GM12878 (cell line): ENCODE measurements at regions not wholly inside any gene's neighbourhood (a gene's known extent, or its start where the extent isn't known, plus 50 kb on each side); places are given as distances from the start of the nearest gene placed in this dataset.

Experiments
- ATAC-seq: fragments of 200-7000 bp; cut with Tn5 transposase; 3 replicates; pipeline ENCODE4 v1.9.1; 2020; ENCODE audit warnings: mild to moderate bottlenecking, moderate library complexity
- BruUV-seq: library from RNA; stranded (reverse); fragments of 400-500 nt; replicated peaks from 2 replicates; lab custom pipeline; 2021; lab: Mats Ljungman, UMichigan
- CTCF ChIA-PET: fragments of 300-600 bp; sonication (Branson Sonifier 250); formaldehyde crosslinking; extraction: SDS; loops from one replicate; lab custom pipeline; 2021; ENCODE audit warnings: inconsistent platforms; lab: Yijun Ruan, JAX
- POLR2A ChIA-PET: fragments of 350-600 bp; formaldehyde crosslinking; extraction: SDS; loops from one replicate; lab custom pipeline; 2021; ENCODE audit warnings: inconsistent platforms; lab: Charles Lee
- RAD21 ChIA-PET: fragments of 300-600 bp; sonication (Branson Sonifier 250); formaldehyde crosslinking; loops from one replicate; lab custom pipeline; 2023; ENCODE audit warnings: antibody characterized with exemption; ENCODE audit not compliant: unreplicated experiment; lab: Charles Lee
- SMC1A ChIA-PET: fragments of 300-600 bp; sonication (Branson Sonifier 250); formaldehyde crosslinking; loops from one replicate; lab custom pipeline; 2023; ENCODE audit not compliant: unreplicated experiment, uncharacterized antibody; lab: Charles Lee
- DNase-seq: peaks from one replicate; pipeline ENCODE4 v3.0.0-alpha.2; 2011; ENCODE audit warnings: low read depth, low spot score
- FAIRE-seq: peaks from 3 replicates; lab custom pipeline; 2011; peaks lifted over from hg19 to GRCh38; lab: Jason Lieb, UNC
- H2AFZ ChIP-seq: 2 replicates; pipeline ENCODE4 v1.6.0; 2011; ENCODE audit warnings: low read depth, low read length, control low read depth; ENCODE audit not compliant: control insufficient read depth
- H3K27ac ChIP-seq: 2 replicates; pipeline ENCODE4 v1.5.1; 2011; ENCODE audit warnings: control low read depth; ENCODE audit not compliant: control insufficient read depth, insufficient read depth
- H3K27me3 ChIP-seq, 2 experiments: replicated peaks in 1 of 2; 2 replicates each; pipeline versions ENCODE4 v1.6.0 to v1.6.1; 2011; ENCODE audit warnings: low read length in 1 of 2; ENCODE audit not compliant: control insufficient read depth in 2 of 2, insufficient read depth in 2 of 2
- H3K36me3 ChIP-seq, 2 experiments: 2 replicates each; pipeline ENCODE4 v1.5.1; 2011; ENCODE audit warnings: low read length in 1 of 2; ENCODE audit not compliant: control insufficient read depth in 2 of 2, insufficient read depth in 2 of 2
- H3K4me1 ChIP-seq: 2 replicates; pipeline ENCODE4 v1.6.1; 2011; ENCODE audit warnings: mild to moderate bottlenecking, low read length, moderate library complexity, mixed read lengths; ENCODE audit not compliant: control insufficient read depth, insufficient read depth
- H3K4me2 ChIP-seq: 2 replicates; pipeline ENCODE4 v1.6.0; 2011; ENCODE audit warnings: control low read depth; ENCODE audit not compliant: control insufficient read depth, insufficient read depth
- H3K4me3 ChIP-seq: fragments of 200-600 bp; sonication (generic); 2 replicates; pipeline ENCODE4 v1.5.1; 2016
- H3K79me2 ChIP-seq: 2 replicates; pipeline ENCODE4 v1.6.0; 2011; ENCODE audit warnings: low read length; ENCODE audit not compliant: control insufficient read depth, insufficient read depth
- H3K9ac ChIP-seq: 2 replicates; pipeline ENCODE4 v1.8.0; 2011; ENCODE audit warnings: low read length, control low read depth, mixed read lengths; ENCODE audit not compliant: control insufficient read depth, insufficient read depth
- H3K9me3 ChIP-seq: replicated peaks from 3 replicates; pipeline ENCODE4 v1.5.1; 2011; ENCODE audit warnings: mild to moderate bottlenecking, low read length; ENCODE audit not compliant: control insufficient read depth, insufficient read depth
- H4K20me1 ChIP-seq: 2 replicates; pipeline ENCODE4 v1.6.0; 2011; ENCODE audit not compliant: control insufficient read depth, insufficient read depth
- BCLAF1 ChIP-seq: fragments of 450-650 bp; IDR thresholded peaks from 2 replicates; pipeline ENCODE4 v1.6.1; 2017; ENCODE audit warnings: antibody characterized with exemption, mild to moderate bottlenecking, moderate library complexity
- CBX3 ChIP-seq: fragments of 200-600 bp; sonication (generic); IDR thresholded peaks from 2 replicates; pipeline ENCODE4 v1.6.1; 2016; ENCODE audit warnings: low read depth, borderline replicate concordance
- ESRRA ChIP-seq: IDR thresholded peaks from 2 replicates; pipeline ENCODE4 v1.6.1; 2012; ENCODE audit warnings: mild to moderate bottlenecking, low read length, improper control_type of control experiment
- GABPA ChIP-seq: IDR thresholded peaks from 2 replicates; pipeline ENCODE4 v1.6.1; 2014; ENCODE audit warnings: antibody characterized with exemption, low read depth, mild to moderate bottlenecking, inconsistent platforms
- MLLT1 ChIP-seq: fragments of 450-650 bp; IDR thresholded peaks from 2 replicates; pipeline ENCODE4 v1.6.1; 2016; ENCODE audit warnings: mild to moderate bottlenecking
- NRF1 ChIP-seq: conservative IDR thresholded peaks from 2 replicates; pipeline ENCODE4 v1.6.1; 2011; ENCODE audit warnings: mild to moderate bottlenecking, low read depth, low read length, improper control_type of control experiment
- PKNOX1 ChIP-seq: fragments of 450-650 bp; IDR thresholded peaks from 2 replicates; pipeline ENCODE4 v1.6.1; 2016; ENCODE audit warnings: mild to moderate bottlenecking
- PML ChIP-seq: IDR thresholded peaks from 2 replicates; pipeline ENCODE4 v1.6.1; 2012; ENCODE audit warnings: low read length, inconsistent platforms
- RFX5 ChIP-seq: IDR thresholded peaks from 2 replicates; pipeline ENCODE4 v1.6.1; 2011; ENCODE audit warnings: low read depth, low read length, improper control_type of control experiment
- TCF7 ChIP-seq: IDR thresholded peaks from 2 replicates; pipeline ENCODE4 v1.6.1; 2014; ENCODE audit warnings: antibody characterized with exemption, borderline replicate concordance
- ZNF274 ChIP-seq: IDR thresholded peaks from one replicate; pipeline ENCODE4 v1.8.0; 2011; ENCODE audit not compliant: insufficient read length, insufficient read depth
- WGBS: methylation state at CpG from one replicate; pipeline ENCODE4 v1.1.6; 2016; ENCODE audit warnings: low lambda C conversion rate; ENCODE audit not compliant: insufficient replicate concordance, insufficient coverage; ENCODE audit errors: missing lambda C conversion rate; 5-methylcytosine and 5-hydroxymethylcytosine counted together
- in situ Hi-C: fragments of 300-500 bp; cut with MboI; formaldehyde crosslinking; loops from 9 replicates; pipeline ENCODE4 v1.14.3; 2018; ENCODE audit warnings: mixed read lengths
- intact Hi-C: fragments of 100-400 bp; cut with micrococcal nuclease; formaldehyde crosslinking; loops from one replicate; pipeline ENCODE4 v1.14.2; 2022; ENCODE audit not compliant: unreplicated experiment
- TF ChIP-seq, protein P1 (sequence below): IDR thresholded peaks from 2 replicates; pipeline ENCODE4 v1.6.1; 2012; ENCODE audit warnings: low read length, inconsistent platforms

DNA sequence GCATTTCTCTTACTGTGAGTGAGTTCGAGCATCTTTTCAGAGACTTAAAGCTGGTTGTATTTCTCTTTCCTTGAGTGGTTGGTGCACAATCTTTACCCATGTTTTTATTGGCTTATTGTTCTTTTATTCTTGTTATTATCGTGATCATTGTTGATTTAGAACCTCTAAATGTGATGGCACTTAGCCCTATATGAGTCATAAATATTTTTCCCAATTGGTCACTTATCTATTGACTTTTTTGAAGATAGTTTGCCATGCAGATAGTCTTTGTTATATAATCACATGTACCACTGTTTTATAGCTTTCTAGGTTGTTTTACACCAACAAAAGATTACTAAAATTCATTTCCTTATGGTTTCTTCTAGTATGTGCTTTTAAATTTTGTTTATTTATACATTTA, 70.6 kb upstream of the KCNK12 start:
- no peak overlapping the region for H3K4me2 ChIP-seq
- H3K4me3 ChIP-seq = no peak overlapping the region
- ChIA-PET POLR2A (interaction anchor here (0.6 kb wide), 1 partner anchor 227 kb away, joined by 3 read pairs; no protein-coding TSS in a partner anchor), CTCF (interaction anchor here (1.0 kb wide), 1 partner anchor 126 kb away, joined by 3 read pairs; no protein-coding TSS in a partner anchor), SMC1A (interaction anchor here (1.2 to 1.7 kb wide), 2 partner anchors 12 to 126 kb away, joined by 4 to 7 read pairs; no protein-coding TSS in a partner anchor), RAD21 (no interaction called here)
- FAIRE-seq (no peak), ATAC-seq (no peak), DNase-seq (no peak)
- H3K79me2 ChIP-seq = no peaks in the 10 kb centered on the region
- in situ Hi-C loops = no loop called here
- H3K4me1 ChIP-seq = no peaks in the 10 kb centered on the region
- no peaks in the 10 kb centered on the region for H4K20me1 ChIP-seq
- H3K36me3 ChIP-seq = no peaks in the 10 kb centered on the region
- no peak overlapping the region for H3K27ac ChIP-seq
- H2AFZ ChIP-seq = no peak overlapping the region
- no peaks in the 10 kb centered on the region for H3K27me3 ChIP-seq
- BruUV-seq = no TSS peak
- TF ChIP-seq CBX3 (no peak), PML (no peak), ESRRA (no peak), NRF1 (no peak), TCF7 (no peak), GABPA (no peak), BCLAF1 (no peak), ZNF274 (no peak), RFX5 (no peak), PKNOX1 (no peak), MLLT1 (no peak)
- TF ChIP-seq, protein P1, sequence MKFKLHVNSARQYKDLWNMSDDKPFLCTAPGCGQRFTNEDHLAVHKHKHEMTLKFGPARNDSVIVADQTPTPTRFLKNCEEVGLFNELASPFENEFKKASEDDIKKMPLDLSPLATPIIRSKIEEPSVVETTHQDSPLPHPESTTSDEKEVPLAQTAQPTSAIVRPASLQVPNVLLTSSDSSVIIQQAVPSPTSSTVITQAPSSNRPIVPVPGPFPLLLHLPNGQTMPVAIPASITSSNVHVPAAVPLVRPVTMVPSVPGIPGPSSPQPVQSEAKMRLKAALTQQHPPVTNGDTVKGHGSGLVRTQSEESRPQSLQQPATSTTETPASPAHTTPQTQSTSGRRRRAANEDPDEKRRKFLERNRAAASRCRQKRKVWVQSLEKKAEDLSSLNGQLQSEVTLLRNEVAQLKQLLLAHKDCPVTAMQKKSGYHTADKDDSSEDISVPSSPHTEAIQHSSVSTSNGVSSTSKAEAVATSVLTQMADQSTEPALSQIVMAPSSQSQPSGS = no peak
- intact Hi-C loops = no loop called here
- no peak overlapping the region for H3K9ac ChIP-seq
- no peaks in the 10 kb centered on the region for H3K9me3 ChIP-seq
- 0% methylated on average over 2 of the region's 2 CpGs for WGBS
